OCI-LY1 (cell line): ENCODE measurements at regions not wholly inside any gene's neighbourhood (a gene's known extent, or its start where the extent isn't known, plus 50 kb on each side); places are given as distances from the start of the nearest gene placed in this dataset.

Source experiments
- H2AFZ ChIP-seq: fragments of 200-600 bp; sonication (generic), shearing (Covaris generic); 2 replicates; pipeline ENCODE4 v1.6.0; 2014; ENCODE audit warnings: antibody characterized with exemption, mild to moderate bottlenecking, low read length
- H3F3A ChIP-seq: fragments of 200-600 bp; sonication (generic), shearing (Covaris generic); 2 replicates; pipeline ENCODE4 v1.6.0; 2014; ENCODE audit warnings: mild to moderate bottlenecking, antibody characterized with exemption, low read length, moderate library complexity; ENCODE audit not compliant: insufficient read depth
- H3K27ac ChIP-seq: fragments of 200-600 bp; sonication (generic); 2 replicates; pipeline ENCODE4 v1.5.1; 2014; ENCODE audit warnings: low read length, mixed run types, mild to moderate bottlenecking, low read depth; ENCODE audit not compliant: poor library complexity, severe bottlenecking
- H3K27me3 ChIP-seq: fragments of 200-600 bp; sonication (generic); 2 replicates; pipeline ENCODE4 v1.6.0; 2014; ENCODE audit warnings: antibody characterized with exemption, mild to moderate bottlenecking, low read length, moderate library complexity; ENCODE audit not compliant: insufficient read depth
- H3K36me3 ChIP-seq: fragments of 200-600 bp; sonication (generic); 2 replicates; pipeline ENCODE4 v1.6.1; 2014; ENCODE audit warnings: mild to moderate bottlenecking, antibody characterized with exemption, low read length, moderate library complexity, mixed read lengths; ENCODE audit not compliant: insufficient read depth
- H3K4me1 ChIP-seq: fragments of 200-600 bp; sonication (generic); 2 replicates; pipeline ENCODE4 v1.5.1; 2014; ENCODE audit warnings: mild to moderate bottlenecking, low read length, moderate library complexity; ENCODE audit not compliant: insufficient read depth, severe bottlenecking
- H3K4me2 ChIP-seq: fragments of 200-600 bp; sonication (generic), shearing (Covaris generic); 2 replicates; pipeline ENCODE4 v1.6.1; 2014; ENCODE audit warnings: low read length
- H3K4me3 ChIP-seq: fragments of 200-600 bp; sonication (generic); 2 replicates; pipeline ENCODE4 v1.5.1; 2014; ENCODE audit warnings: low read length, low read depth, mild to moderate bottlenecking, mixed read lengths; ENCODE audit not compliant: poor library complexity, severe bottlenecking
- H3K79me2 ChIP-seq: fragments of 200-600 bp; shearing (Covaris generic); 2 replicates; pipeline ENCODE4 v1.6.1; 2016; ENCODE audit warnings: mixed run types, low read length, mixed read lengths; ENCODE audit not compliant: insufficient read depth
- H3K9ac ChIP-seq: fragments of 200-600 bp; sonication (generic), shearing (Covaris generic); 2 replicates; pipeline ENCODE4 v1.6.1; 2014; ENCODE audit warnings: mild to moderate bottlenecking, low read length, mixed read lengths
- H3K9me2 ChIP-seq: fragments of 200-600 bp; sonication (generic), shearing (Covaris generic); 2 replicates; pipeline ENCODE4 v1.6.1; 2014; ENCODE audit warnings: low read depth, mild to moderate bottlenecking, low read length, mixed read lengths
- H3K9me3 ChIP-seq: fragments of 200-600 bp; shearing (Covaris generic); 2 replicates; pipeline ENCODE4 v1.6.1; 2014; ENCODE audit warnings: low read length, mixed read lengths
- H4K20me1 ChIP-seq: fragments of 200-600 bp; sonication (generic), shearing (Covaris generic); 2 replicates; pipeline ENCODE4 v1.6.0; 2016; ENCODE audit warnings: mild to moderate bottlenecking, low read length; ENCODE audit not compliant: insufficient read depth
- EZH2 ChIP-seq: fragments of 200-600 bp; sonication (generic), shearing (Covaris generic); IDR thresholded peaks from 2 replicates; pipeline ENCODE4 v1.8.0; 2017; ENCODE audit warnings: borderline replicate concordance, mixed run types, mild to moderate bottlenecking, antibody characterized with exemption, low read length, moderate library complexity, mixed read lengths
- TF ChIP-seq, protein P1 (sequence below): fragments of 200-600 bp; sonication (generic), shearing (Covaris generic); IDR thresholded peaks from 2 replicates; pipeline ENCODE4 v1.5.1; 2017; ENCODE audit warnings: mild to moderate bottlenecking, antibody characterized with exemption, low read length, moderate library complexity, mixed read lengths

GRCh38 chr6:9810286-9810685 is 604.6 kb downstream of the TFAP2A start:
- Histone ChIP-seq H3K9ac (no peak overlapping the region), H3K27me3 (no peaks in the 10 kb centered on the region), H3K4me2 (no peak overlapping the region), H3K9me3 (no peaks in the 10 kb centered on the region), H4K20me1 (no peaks in the 10 kb centered on the region), H3K27ac (no peak overlapping the region), H3K4me3 (no peak overlapping the region), H3K36me3 (no peaks in the 10 kb centered on the region), H3K4me1 (no peaks in the 10 kb centered on the region), H3F3A (no peaks in the 10 kb centered on the region), H3K9me2 (no peaks in the 10 kb centered on the region), H2AFZ (no peak overlapping the region), H3K79me2 (no peaks in the 10 kb centered on the region)
- no peak for TF ChIP-seq EZH2
- TF ChIP-seq, protein P1, sequence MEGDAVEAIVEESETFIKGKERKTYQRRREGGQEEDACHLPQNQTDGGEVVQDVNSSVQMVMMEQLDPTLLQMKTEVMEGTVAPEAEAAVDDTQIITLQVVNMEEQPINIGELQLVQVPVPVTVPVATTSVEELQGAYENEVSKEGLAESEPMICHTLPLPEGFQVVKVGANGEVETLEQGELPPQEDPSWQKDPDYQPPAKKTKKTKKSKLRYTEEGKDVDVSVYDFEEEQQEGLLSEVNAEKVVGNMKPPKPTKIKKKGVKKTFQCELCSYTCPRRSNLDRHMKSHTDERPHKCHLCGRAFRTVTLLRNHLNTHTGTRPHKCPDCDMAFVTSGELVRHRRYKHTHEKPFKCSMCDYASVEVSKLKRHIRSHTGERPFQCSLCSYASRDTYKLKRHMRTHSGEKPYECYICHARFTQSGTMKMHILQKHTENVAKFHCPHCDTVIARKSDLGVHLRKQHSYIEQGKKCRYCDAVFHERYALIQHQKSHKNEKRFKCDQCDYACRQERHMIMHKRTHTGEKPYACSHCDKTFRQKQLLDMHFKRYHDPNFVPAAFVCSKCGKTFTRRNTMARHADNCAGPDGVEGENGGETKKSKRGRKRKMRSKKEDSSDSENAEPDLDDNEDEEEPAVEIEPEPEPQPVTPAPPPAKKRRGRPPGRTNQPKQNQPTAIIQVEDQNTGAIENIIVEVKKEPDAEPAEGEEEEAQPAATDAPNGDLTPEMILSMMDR, result no peak

DNA sequence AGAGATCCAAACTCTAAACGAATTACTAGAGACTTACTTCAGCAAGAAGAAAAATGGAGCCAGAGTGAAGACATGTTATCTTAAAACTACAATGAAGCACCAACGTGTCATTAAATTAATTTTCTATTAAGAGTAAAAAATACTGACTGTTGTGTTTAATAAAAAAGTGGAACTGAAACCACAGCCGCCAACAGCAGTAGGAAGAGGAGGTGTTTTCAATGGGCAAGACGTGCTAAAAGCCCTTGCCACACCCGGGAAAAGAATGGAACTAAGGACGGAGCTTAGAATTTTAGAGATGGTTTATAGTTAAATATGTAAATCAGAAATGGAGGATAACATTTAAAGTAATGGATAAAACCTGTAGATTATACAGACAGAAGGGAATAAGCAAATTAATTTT is 608.7 kb downstream of the TFAP2A start:
- H3K4me1 ChIP-seq, result no peaks in the 10 kb centered on the region
- H2AFZ ChIP-seq, result no peak overlapping the region
- no peak overlapping the region for H3K9ac ChIP-seq
- H3K4me3 ChIP-seq, result no peak overlapping the region
- no peak for TF ChIP-seq EZH2
- TF ChIP-seq, protein P1, result no peak
- H3K27me3 ChIP-seq, result no peaks in the 10 kb centered on the region
- H3K79me2 ChIP-seq, result no peaks in the 10 kb centered on the region
- no peaks in the 10 kb centered on the region for H4K20me1 ChIP-seq
- no peaks in the 10 kb centered on the region for H3K36me3 ChIP-seq
- H3K27ac ChIP-seq, result no peak overlapping the region
- H3K9me3 ChIP-seq, result no peaks in the 10 kb centered on the region
- H3K9me2 ChIP-seq, result no peaks in the 10 kb centered on the region
- no peak overlapping the region for H3K4me2 ChIP-seq
- no peaks in the 10 kb centered on the region for H3F3A ChIP-seq

- H3K4me2 ChIP-seq, result no peak overlapping the region
- H3K4me1 ChIP-seq, result no peaks in the 10 kb centered on the region
- no peaks in the 10 kb centered on the region for H3K9me2 ChIP-seq
- H2AFZ ChIP-seq, result no peak overlapping the region
- no peak overlapping the region for H3K27ac ChIP-seq
- no peak overlapping the region for H3K9ac ChIP-seq
- no peaks in the 10 kb centered on the region for H3K36me3 ChIP-seq
- TF ChIP-seq EZH2, result no peak
- TF ChIP-seq, protein P1, result no peak
- H3K9me3 ChIP-seq, result no peaks in the 10 kb centered on the region
- no peaks in the 10 kb centered on the region for H4K20me1 ChIP-seq
- H3K79me2 ChIP-seq, result no peaks in the 10 kb centered on the region
- H3K4me3 ChIP-seq, result no peak overlapping the region
- no peaks in the 10 kb centered on the region for H3K27me3 ChIP-seq
- no peaks in the 10 kb centered on the region for H3F3A ChIP-seq
Measured at GRCh38 chr6:9801249-9801754, 613.6 kb downstream of the TFAP2A start.
